Peyer's patch (tissue), 4 donors: ENCODE measurements at regions not wholly inside any gene's neighbourhood (a gene's known extent, or its start where the extent isn't known, plus 50 kb on each side); places are given as distances from the start of the nearest gene placed in this dataset.
"Not testable (repeated sequence)": the region's sequence is repeated elsewhere in the genome, so short reads cannot be mapped to it uniquely, and the experiment has no call there.

ENCODE experiments used
- DNase-seq, 3 donors: peaks; one replicate each; pipeline ENCODE4 v3.0.0-alpha.2; 2017 to 2019
- H3K27ac ChIP-seq, 4 donors: fragments of 200-600 bp; sonication (generic); one replicate each; pipeline ENCODE4 v1.5.1; 2016 to 2019
- H3K27me3 ChIP-seq, 2 donors: fragments of 200-600 bp; sonication (generic); one replicate each; pipeline ENCODE4 v1.5.1; 2019
- H3K36me3 ChIP-seq, 3 donors: fragments of 200-600 bp; sonication (generic); one replicate each; pipeline ENCODE4 v1.5.1; 2016 to 2019
- H3K4me1 ChIP-seq, 4 donors: fragments of 200-600 bp; sonication (generic); one replicate each; pipeline ENCODE4 v1.5.1; 2016 to 2019
- H3K4me3 ChIP-seq, 4 donors: fragments of 200-600 bp; sonication (generic); 1 replicate in 3 of 4; 2 replicates in 1 of 4; pipeline ENCODE4 v1.5.1; 2016 to 2019; ENCODE audit warnings: mild to moderate bottlenecking in 1 of 4
- H3K9me3 ChIP-seq, 4 donors: fragments of 200-600 bp; sonication (generic); one replicate each; pipeline ENCODE4 v1.5.1; 2016 to 2019; ENCODE audit warnings: mild to moderate bottlenecking in 1 of 4
- POLR2A ChIP-seq, 2 donors: fragments of 450-650 bp; IDR thresholded peaks; one replicate each; pipeline ENCODE4 v1.5.1; 2017; ENCODE audit warnings: antibody characterized with exemption in 2 of 2, mild to moderate bottlenecking in 2 of 2, moderate library complexity in 2 of 2
- TF ChIP-seq, protein P1 (sequence below), 6 experiments: fragments of 450-650 bp in 4 of 6; fragments of 200-600 bp in 2 of 6; sonication (generic) in 1 of 6; IDR thresholded peaks; one replicate each; pipeline ENCODE4 v1.5.1; 2017 to 2019; ENCODE audit warnings: antibody characterized with exemption in 6 of 6, mild to moderate bottlenecking in 3 of 6, moderate library complexity in 1 of 6

DNA sequence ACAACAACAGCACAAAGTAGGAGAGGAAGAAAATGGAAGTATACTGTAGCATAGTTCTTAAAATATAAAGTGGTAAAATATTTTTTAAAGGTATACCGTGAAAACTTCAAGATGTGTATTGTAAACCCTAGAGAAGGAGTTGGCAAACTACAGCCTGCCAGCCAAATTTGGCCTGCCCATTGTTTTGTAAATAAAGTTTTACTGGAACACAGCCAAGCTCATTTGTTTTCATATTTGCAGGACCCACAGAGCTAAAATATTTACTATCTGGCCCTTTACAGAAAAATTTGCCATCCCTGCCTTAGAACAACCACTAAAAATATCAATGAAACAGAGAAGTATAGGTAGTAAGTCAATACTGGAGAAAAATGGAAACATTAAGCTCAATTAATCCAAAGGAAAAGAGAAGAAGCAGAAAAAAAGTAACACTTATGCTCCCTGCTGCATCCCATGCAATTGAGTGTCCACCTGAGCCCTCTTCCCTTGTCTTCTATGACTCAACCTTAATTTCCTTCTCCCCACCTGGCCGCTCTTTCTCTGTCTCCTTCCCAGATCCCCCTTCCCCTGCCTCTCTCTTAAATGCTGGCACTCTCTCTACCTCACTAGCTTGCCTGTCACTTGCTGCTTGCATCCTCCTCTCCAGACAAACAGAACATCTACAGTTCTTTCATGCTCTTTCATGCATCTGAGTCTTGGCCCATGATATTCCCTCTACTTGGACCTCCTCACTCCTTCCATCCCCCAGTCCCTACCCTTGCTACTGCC lies 50.6 kb upstream of the FER start:
- no peak overlapping the region for H3K4me3 ChIP-seq
- no peak overlapping the region for H3K27ac ChIP-seq
- H3K36me3 ChIP-seq = no peaks in the 10 kb centered on the region
- no peak for TF ChIP-seq POLR2A (IDR thresholded peaks at IDR 0.05)
- TF ChIP-seq, protein P1, sequence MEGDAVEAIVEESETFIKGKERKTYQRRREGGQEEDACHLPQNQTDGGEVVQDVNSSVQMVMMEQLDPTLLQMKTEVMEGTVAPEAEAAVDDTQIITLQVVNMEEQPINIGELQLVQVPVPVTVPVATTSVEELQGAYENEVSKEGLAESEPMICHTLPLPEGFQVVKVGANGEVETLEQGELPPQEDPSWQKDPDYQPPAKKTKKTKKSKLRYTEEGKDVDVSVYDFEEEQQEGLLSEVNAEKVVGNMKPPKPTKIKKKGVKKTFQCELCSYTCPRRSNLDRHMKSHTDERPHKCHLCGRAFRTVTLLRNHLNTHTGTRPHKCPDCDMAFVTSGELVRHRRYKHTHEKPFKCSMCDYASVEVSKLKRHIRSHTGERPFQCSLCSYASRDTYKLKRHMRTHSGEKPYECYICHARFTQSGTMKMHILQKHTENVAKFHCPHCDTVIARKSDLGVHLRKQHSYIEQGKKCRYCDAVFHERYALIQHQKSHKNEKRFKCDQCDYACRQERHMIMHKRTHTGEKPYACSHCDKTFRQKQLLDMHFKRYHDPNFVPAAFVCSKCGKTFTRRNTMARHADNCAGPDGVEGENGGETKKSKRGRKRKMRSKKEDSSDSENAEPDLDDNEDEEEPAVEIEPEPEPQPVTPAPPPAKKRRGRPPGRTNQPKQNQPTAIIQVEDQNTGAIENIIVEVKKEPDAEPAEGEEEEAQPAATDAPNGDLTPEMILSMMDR (IDR thresholded peaks at IDR 0.05) = no peak
- no peaks in the 10 kb centered on the region for H3K9me3 ChIP-seq
- no peak for DNase-seq
- no peaks in the 10 kb centered on the region for H3K4me1 ChIP-seq
- H3K27me3 ChIP-seq = no peaks in the 10 kb centered on the region

DNA sequence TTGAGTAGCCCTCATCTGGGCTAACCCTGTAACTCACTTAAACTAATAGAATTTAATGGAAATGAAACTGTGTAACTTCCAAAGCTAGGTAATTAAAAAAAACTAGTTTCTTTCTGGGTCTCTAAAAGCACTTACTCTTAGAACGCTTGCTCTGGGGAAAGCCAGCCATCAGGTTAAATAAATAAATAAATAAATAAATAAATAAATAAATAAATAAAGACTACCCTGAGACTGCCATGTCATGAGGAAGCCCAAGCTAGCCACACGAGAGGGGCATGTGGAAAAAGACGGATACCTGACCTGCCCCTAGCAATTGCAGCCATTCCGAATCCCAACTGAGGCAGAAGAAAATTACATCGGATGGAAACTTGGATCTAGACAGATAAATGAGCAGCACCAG lies 51.3 kb upstream of the FER start:
- Histone ChIP-seq H3K27ac (no peak overlapping the region), H3K9me3 (no peaks in the 10 kb centered on the region), H3K4me1 (no peaks in the 10 kb centered on the region), H3K27me3 (no peaks in the 10 kb centered on the region), H3K36me3 (no peaks in the 10 kb centered on the region), H3K4me3 (no peak overlapping the region)
- DNase-seq = no peak
- TF ChIP-seq, protein P1 (IDR thresholded peaks at IDR 0.05) = no peak
- no peak for TF ChIP-seq POLR2A (IDR thresholded peaks at IDR 0.05)

DNA sequence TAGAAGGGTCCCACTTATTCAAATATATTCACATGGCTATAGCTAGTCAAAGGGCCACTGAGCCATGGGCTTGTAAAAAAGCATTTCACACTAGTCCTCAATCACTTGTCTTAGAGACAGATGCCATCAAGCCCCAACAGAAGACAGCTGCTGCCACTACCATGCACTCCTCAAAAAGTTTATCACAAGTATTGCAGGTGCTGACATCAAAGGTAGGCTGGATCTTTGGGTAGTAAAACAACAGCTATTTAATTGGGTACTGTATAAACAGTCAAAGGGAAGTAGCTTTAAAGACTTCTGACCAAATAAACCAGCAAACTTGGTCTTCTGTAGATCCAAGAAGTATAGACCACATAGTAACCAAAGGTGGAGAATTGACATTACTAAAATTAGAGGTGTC lies 59.2 kb upstream of the FER start:
- Histone ChIP-seq H3K27me3 (no peaks in the 10 kb centered on the region), H3K9me3 (no peaks in the 10 kb centered on the region), H3K4me3 (no peak overlapping the region), H3K36me3 (no peaks in the 10 kb centered on the region), H3K4me1 (peaks cover 0 to 6% (median 0%) of the 10 kb centered on the region in 4 donors), H3K27ac (no peak overlapping the region)
- TF ChIP-seq POLR2A (IDR thresholded peaks at IDR 0.05) = no peak
- TF ChIP-seq, protein P1 (IDR thresholded peaks at IDR 0.05) = no peak
- DNase-seq = no peak

DNA sequence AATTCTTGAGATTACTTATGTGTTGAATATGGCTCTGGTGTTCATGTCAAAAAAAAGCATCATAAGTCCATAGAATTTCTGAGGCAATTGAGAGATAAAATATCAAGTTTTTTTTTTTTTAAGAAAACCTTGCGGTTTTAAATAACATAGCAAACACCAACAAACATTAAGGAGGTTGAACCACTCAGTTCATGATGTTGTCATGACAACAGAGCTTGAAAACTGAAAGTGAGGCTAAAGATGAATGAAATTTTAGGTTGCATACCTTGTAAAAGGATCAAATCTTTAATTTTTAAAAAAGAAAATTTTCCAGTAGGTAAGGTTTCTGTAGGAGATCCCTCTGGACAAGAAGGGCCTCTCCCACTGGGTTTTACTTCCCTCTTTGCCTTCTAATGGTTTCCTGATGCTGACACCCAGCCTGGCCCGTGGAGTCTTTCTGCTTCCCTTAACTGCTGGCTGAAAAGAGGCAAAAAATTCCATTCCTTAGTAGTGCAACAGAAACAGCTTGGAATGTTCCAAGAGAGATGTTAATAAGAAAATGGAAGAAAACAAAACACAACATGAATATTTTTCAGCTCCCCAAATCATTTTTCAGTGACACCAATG lies 60.0 kb upstream of the FER start:
- H3K4me3 ChIP-seq = no peak overlapping the region
- peaks cover 0 to 6% (median 0%) of the 10 kb centered on the region in 4 donors for H3K4me1 ChIP-seq
- H3K36me3 ChIP-seq = no peaks in the 10 kb centered on the region
- no peaks in the 10 kb centered on the region for H3K27me3 ChIP-seq
- no peak for TF ChIP-seq POLR2A (IDR thresholded peaks at IDR 0.05)
- TF ChIP-seq, protein P1 (IDR thresholded peaks at IDR 0.05) = no peak
- no peak overlapping the region for H3K27ac ChIP-seq
- no peaks in the 10 kb centered on the region for H3K9me3 ChIP-seq
- DNase-seq = no peak

DNA sequence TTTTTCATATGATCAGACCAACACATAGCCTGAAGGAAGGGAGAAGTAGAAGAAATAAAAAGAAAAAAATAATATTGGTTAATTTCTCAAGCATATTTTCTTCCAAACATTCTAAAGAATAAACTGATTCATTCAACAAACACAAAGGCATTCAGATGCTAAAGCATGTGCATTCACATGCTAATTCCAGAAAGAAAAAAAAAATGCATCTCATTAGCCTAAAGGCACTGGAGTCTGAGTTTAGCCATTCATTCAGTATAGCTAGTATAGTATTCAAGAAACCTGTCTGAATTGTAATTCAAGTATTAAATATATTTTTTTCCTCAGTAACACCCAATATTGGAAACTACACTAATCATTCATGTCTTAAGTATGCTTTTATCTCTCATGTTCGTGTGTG lies 61.0 kb upstream of the FER start:
- DNase-seq = no peak
- TF ChIP-seq, protein P1 (IDR thresholded peaks at IDR 0.05) = no peak
- TF ChIP-seq POLR2A (IDR thresholded peaks at IDR 0.05) = no peak
- Histone ChIP-seq H3K4me1 (peaks cover 0 to 6% (median 0%) of the 10 kb centered on the region in 4 donors), H3K4me3 (no peak overlapping the region), H3K27me3 (no peaks in the 10 kb centered on the region), H3K36me3 (no peaks in the 10 kb centered on the region), H3K27ac (no peak overlapping the region), H3K9me3 (no peaks in the 10 kb centered on the region)

DNA sequence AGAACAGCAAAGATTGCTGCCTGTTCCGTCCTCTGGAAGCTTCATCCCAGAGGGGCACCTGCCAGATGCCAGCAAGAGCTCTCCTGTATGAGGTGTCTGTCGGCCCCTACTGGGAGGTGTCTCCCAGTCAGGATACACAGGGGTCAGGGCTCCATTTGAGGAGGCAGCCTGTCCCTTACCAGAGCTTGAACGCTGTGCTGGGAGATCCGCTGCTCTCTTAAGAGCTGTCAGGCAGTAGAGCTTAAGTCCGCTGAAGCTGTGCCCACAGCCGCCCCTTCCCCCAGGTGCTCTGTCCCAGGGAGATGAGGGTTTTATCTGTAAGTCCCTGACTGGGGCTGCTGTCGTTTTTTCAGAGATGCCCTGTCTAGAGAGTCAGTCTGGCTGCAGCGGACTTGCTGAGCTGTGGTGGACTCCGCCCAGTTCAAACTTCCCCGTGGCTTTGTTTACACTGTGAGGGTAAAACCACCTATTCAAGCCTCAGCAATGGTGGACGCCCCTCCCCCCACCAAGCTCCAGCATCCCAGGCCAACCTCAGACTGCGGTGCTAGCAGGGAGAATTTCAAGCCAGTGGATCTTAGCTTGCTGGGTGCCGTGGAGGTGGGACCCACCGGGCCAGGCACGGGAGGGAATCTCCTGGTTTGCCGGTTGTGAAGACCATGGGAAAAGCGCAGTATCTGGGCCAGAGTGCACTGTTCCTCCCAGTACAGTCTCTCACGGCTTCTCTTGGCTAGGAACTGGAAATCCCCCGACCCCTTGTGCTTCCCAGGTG lies 62.1 kb upstream of the FER start:
- peak overlapping the region in 1 of 4 donors; percentile 13 for H3K4me3 ChIP-seq
- H3K27ac ChIP-seq, H3K27me3 ChIP-seq, H3K36me3 ChIP-seq, H3K9me3 ChIP-seq, H3K4me1 ChIP-seq: not testable (repeated sequence)
- peak in 2 of 3 donors; percentile 56 to 64 for DNase-seq
